OCI-LY7 (cell line): ENCODE measurements at regions not wholly inside any gene's neighbourhood (a gene's known extent, or its start where the extent isn't known, plus 50 kb on each side); places are given as distances from the start of the nearest gene placed in this dataset.

Experiments
- EZH2phosphoT487 ChIP-seq: fragments of 200-600 bp; sonication (generic); IDR thresholded peaks from 2 replicates; pipeline ENCODE4 v1.6.1; 2018; ENCODE audit warnings: low read depth, borderline replicate concordance, mild to moderate bottlenecking, mixed run types, antibody characterized with exemption, low read length, moderate library complexity, mixed read lengths
- TF ChIP-seq, protein P1 (sequence below): fragments of 200-600 bp; sonication (generic); conservative IDR thresholded peaks from 2 replicates; pipeline ENCODE4 v1.5.1; 2014; ENCODE audit warnings: mild to moderate bottlenecking, antibody characterized with exemption, low read length, moderate library complexity, mixed read lengths

DNA sequence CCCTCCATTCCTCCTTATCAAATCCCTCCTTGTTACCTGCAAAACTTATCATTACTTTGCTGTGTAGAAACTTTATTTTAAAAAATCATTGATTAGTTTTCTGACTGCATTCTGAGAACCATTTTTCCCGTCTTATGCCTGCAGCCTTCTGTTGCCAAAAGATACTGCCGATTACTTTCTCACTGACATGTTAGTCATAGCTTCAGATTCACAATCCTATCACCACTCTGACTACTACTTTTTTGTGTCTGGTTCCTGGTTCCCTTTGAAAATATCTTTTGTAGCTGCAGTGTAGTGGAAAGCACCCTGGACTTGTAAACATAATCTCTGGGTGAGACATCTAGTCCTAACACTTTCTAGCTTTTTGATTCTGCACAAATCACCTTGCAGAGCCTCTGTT is 71.7 kb downstream of the NR2F1 start:
- TF ChIP-seq, protein P1, sequence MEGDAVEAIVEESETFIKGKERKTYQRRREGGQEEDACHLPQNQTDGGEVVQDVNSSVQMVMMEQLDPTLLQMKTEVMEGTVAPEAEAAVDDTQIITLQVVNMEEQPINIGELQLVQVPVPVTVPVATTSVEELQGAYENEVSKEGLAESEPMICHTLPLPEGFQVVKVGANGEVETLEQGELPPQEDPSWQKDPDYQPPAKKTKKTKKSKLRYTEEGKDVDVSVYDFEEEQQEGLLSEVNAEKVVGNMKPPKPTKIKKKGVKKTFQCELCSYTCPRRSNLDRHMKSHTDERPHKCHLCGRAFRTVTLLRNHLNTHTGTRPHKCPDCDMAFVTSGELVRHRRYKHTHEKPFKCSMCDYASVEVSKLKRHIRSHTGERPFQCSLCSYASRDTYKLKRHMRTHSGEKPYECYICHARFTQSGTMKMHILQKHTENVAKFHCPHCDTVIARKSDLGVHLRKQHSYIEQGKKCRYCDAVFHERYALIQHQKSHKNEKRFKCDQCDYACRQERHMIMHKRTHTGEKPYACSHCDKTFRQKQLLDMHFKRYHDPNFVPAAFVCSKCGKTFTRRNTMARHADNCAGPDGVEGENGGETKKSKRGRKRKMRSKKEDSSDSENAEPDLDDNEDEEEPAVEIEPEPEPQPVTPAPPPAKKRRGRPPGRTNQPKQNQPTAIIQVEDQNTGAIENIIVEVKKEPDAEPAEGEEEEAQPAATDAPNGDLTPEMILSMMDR: no peak
- no peak for TF ChIP-seq EZH2phosphoT487
